Endothelial cell of umbilical vein (primary cell): ENCODE measurements at regions not wholly inside any gene's neighbourhood (a gene's known extent, or its start where the extent isn't known, plus 50 kb on each side); places are given as distances from the start of the nearest gene placed in this dataset.
A peak's percentile ranks its signal among the peaks of the same experiment; 100 is the strongest.

Source experiments
- BruUV-seq: library from RNA; stranded (reverse); fragments of 400-500 nt; replicated peaks from 2 replicates; lab custom pipeline; 2021; lab: Mats Ljungman, UMichigan
- CTCF ChIA-PET: fragments of 300-600, 350-600 bp; sonication (Branson Sonifier 250); formaldehyde crosslinking; loops from one replicate; lab custom pipeline; 2021; ENCODE audit warnings: antibody characterized with exemption, inconsistent platforms; lab: Charles Lee
- POLR2A ChIA-PET: fragments of 300-600, 350-600 bp; sonication (Branson Sonifier 250); formaldehyde crosslinking; loops from one replicate; lab custom pipeline; 2021; ENCODE audit warnings: antibody characterized with exemption, inconsistent platforms; lab: Charles Lee
- DNase-seq: peaks from one replicate; pipeline ENCODE4 v3.0.0-alpha.2; 2011; ENCODE audit warnings: low read depth, low spot score
- FAIRE-seq: peaks from 2 replicates; lab custom pipeline; 2011; peaks lifted over from hg19 to GRCh38; lab: Jason Lieb, UNC
- H2AFZ ChIP-seq: 2 replicates; pipeline ENCODE4 v1.6.0; 2012; ENCODE audit warnings: low read depth, low read length, control low read depth, inconsistent platforms
- H3K27ac ChIP-seq: 2 replicates; pipeline ENCODE4 v1.5.1; 2011; ENCODE audit warnings: low read depth, mild to moderate bottlenecking, control low read depth, low read length, moderate library complexity; ENCODE audit not compliant: insufficient read depth
- H3K27me3 ChIP-seq, 2 experiments: 2 replicates each; pipeline versions ENCODE4 v1.6.0 to v1.6.1; 2011; ENCODE audit warnings: low read length in 2 of 2, mixed read lengths in 1 of 2; ENCODE audit not compliant: control insufficient read depth in 2 of 2, insufficient read depth in 2 of 2
- H3K36me3 ChIP-seq, 2 experiments: 2 replicates in 1 of 2; 3 replicates in 1 of 2; pipeline ENCODE4 v1.5.1; 2011; ENCODE audit warnings: low read length in 2 of 2, mild to moderate bottlenecking in 1 of 2, moderate library complexity in 1 of 2; ENCODE audit not compliant: control insufficient read depth in 2 of 2, insufficient read depth in 2 of 2; ENCODE audit errors: extremely low read depth in 1 of 2
- H3K4me1 ChIP-seq: 3 replicates; pipeline ENCODE4 v1.5.1; 2011; ENCODE audit warnings: mild to moderate bottlenecking, low read length; ENCODE audit not compliant: control insufficient read depth, insufficient read depth; ENCODE audit errors: extremely low read depth
- H3K4me2 ChIP-seq: 2 replicates; pipeline ENCODE4 v1.6.1; 2011; ENCODE audit warnings: low read length, control low read depth, mixed read lengths; ENCODE audit not compliant: insufficient read depth
- H3K4me3 ChIP-seq, 3 experiments: fragments of 200-600 bp in 1 of 3; sonication (generic), shearing (Covaris generic) in 1 of 3; replicated peaks in 1 of 3; 2 replicates each; pipeline ENCODE4 v1.5.1; 2011 to 2016; ENCODE audit warnings: control low read depth in 3 of 3, low read length in 3 of 3, mild to moderate bottlenecking in 2 of 3, inconsistent platforms in 1 of 3, low read depth in 1 of 3, moderate library complexity in 1 of 3; ENCODE audit not compliant: insufficient read depth in 1 of 3
- H3K79me2 ChIP-seq: 2 replicates; pipeline ENCODE4 v1.6.0; 2012; ENCODE audit warnings: low read length, inconsistent platforms; ENCODE audit not compliant: control insufficient read depth, insufficient read depth
- H3K9ac ChIP-seq: replicated peaks from 2 replicates; pipeline ENCODE3; 2011; ENCODE audit warnings: low read length, control low read depth; ENCODE audit not compliant: insufficient read depth; ENCODE audit errors: extremely low read depth
- H3K9me1 ChIP-seq: replicated peaks from 3 replicates; pipeline ENCODE4 v1.6.0; 2011; ENCODE audit warnings: mild to moderate bottlenecking, low read length; ENCODE audit not compliant: control insufficient read depth, insufficient read depth; ENCODE audit errors: extremely low read depth
- H3K9me3 ChIP-seq: replicated peaks from 2 replicates; pipeline ENCODE4 v1.5.1; 2012; ENCODE audit warnings: low read length, inconsistent platforms; ENCODE audit not compliant: control insufficient read depth, insufficient read depth
- H4K20me1 ChIP-seq: replicated peaks from 2 replicates; pipeline ENCODE3; 2011; ENCODE audit warnings: mild to moderate bottlenecking, low read length; ENCODE audit not compliant: control insufficient read depth, insufficient read depth; ENCODE audit errors: extremely low read depth
- EZH2 ChIP-seq: IDR thresholded peaks from 2 replicates; pipeline ENCODE4 v1.6.1; 2012; ENCODE audit warnings: borderline replicate concordance, low read depth, mild to moderate bottlenecking, moderate library complexity, low read length, inconsistent platforms; ENCODE audit not compliant: severe bottlenecking
- FOS ChIP-seq: IDR thresholded peaks from 2 replicates; pipeline ENCODE4 v1.6.1; 2011; ENCODE audit warnings: mild to moderate bottlenecking, low read length, moderate library complexity, borderline replicate concordance; ENCODE audit not compliant: insufficient read depth
- GATA2 ChIP-seq: IDR thresholded peaks from 2 replicates; pipeline ENCODE4 v1.7.0; 2011; ENCODE audit warnings: low read depth, mild to moderate bottlenecking, moderate library complexity, mixed read lengths, low read length; ENCODE audit not compliant: insufficient read length, insufficient read depth
- JUN ChIP-seq: IDR thresholded peaks from 2 replicates; pipeline ENCODE4 v1.6.1; 2011; ENCODE audit warnings: borderline replicate concordance, low read depth; ENCODE audit not compliant: insufficient read length, insufficient read depth
- MYC ChIP-seq: IDR thresholded peaks from one replicate; pipeline ENCODE4 v1.6.1; 2011; ENCODE audit warnings: mild to moderate bottlenecking, low read depth, low read length
- POLR2A ChIP-seq: IDR thresholded peaks from 2 replicates; pipeline ENCODE4 v1.6.1; 2012; ENCODE audit warnings: low read depth, mild to moderate bottlenecking, control low read depth, low read length
- POLR2AphosphoS5 ChIP-seq: IDR thresholded peaks from 2 replicates; pipeline ENCODE4 v1.6.1; 2012; ENCODE audit warnings: low read depth, mild to moderate bottlenecking, control low read depth, low read length, moderate library complexity; ENCODE audit not compliant: insufficient read depth
- dilution Hi-C: fragments of 300-500 bp; cut with MboI; formaldehyde crosslinking; loops from one replicate; pipeline ENCODE4 v1.15.0; 2019; ENCODE audit warnings: low sequenced_read_pairs; ENCODE audit not compliant: extremely low pct_ligation_motif_present
- intact Hi-C: fragments of 100-400 bp; cut with micrococcal nuclease; formaldehyde crosslinking; loops from one replicate; pipeline ENCODE4 v1.10.0; 2022
- TF ChIP-seq, protein P1 (sequence below), 2 donors: IDR thresholded peaks; 1 replicate in 1 of 2; 2 replicates in 1 of 2; pipeline ENCODE4 v1.5.1; 2011; ENCODE audit warnings: low read length in 2 of 2, mild to moderate bottlenecking in 2 of 2, moderate library complexity in 2 of 2, control low read depth in 1 of 2, inconsistent platforms in 1 of 2, low read depth in 1 of 2; ENCODE audit not compliant: insufficient read depth in 1 of 2; ENCODE audit errors: extremely low read depth in 1 of 2
- TF ChIP-seq, protein P2 (sequence below): IDR thresholded peaks from 2 replicates; pipeline ENCODE4 v1.6.1; 2011; ENCODE audit not compliant: insufficient read depth, insufficient read length

DNA sequence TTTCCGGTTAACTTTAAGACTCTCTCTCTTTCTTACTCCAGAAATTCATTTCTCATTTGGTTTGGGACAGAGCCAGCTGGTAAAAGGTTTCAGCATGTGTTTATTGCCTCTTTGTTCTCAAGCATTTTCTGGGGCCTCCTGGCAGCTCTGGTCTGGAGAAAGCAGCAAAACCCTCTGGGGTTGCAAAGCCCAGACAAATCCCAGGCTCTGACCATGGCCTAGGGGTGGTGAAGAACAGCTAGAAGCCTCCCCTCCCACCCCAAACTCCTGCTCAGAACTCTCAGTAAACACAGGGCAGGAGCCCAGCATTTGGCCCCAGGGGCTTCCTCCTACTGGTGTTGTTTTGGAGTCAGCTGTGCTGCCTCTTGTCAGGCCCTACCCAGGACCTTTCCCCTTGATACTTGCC, 124.2 kb upstream of the SERP2 start:
- POLR2A ChIA-PET, result interaction anchor here (0.9 kb wide), 1 partner anchor 187 kb away, joined by 3 read pairs; no protein-coding TSS in a partner anchor
- Histone ChIP-seq H2AFZ (peak overlapping the region; percentile 8), H3K4me1 (no peaks in the 10 kb centered on the region), H3K79me2 (no peaks in the 10 kb centered on the region), H3K9ac (no peak overlapping the region), H3K9me3 (no peaks in the 10 kb centered on the region), H3K27me3 (no peaks in the 10 kb centered on the region), H4K20me1 (no peaks in the 10 kb centered on the region), H3K9me1 (no peaks in the 10 kb centered on the region), H3K27ac (no peak overlapping the region), H3K36me3 (no peaks in the 10 kb centered on the region), H3K4me3 (no peak overlapping the region), H3K4me2 (no peak overlapping the region)
- CTCF ChIA-PET, result interaction anchor here (0.7 to 1.5 kb wide), 2 partner anchors 12 to 17 kb away, joined by 3 to 4 read pairs; no protein-coding TSS in a partner anchor
- dilution Hi-C loops, result no loop called here
- DNase-seq, result peak; percentile 60
- TF ChIP-seq POLR2AphosphoS5, result no peak
- FAIRE-seq, result no peak
- intact Hi-C loops, result no loop called here
- BruUV-seq, result no TSS peak

DNA sequence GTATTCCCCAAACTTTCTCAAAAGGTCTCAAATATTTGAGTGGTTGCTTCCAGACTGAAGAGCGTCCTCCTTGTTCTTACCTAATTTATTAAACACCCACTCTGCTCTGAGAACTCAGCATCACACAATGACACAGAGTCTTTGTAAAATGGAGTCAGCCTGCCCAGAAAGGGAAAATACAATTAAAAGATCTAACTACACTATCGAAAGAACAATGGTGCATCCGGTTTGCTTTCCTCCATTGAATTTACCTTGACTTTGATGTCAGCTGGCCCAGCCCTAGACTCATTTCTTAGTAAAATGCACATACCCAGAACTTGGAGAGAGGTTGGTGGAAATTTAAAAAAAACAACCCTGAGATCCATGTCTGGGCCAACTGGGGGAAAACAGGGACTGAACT, 120.7 kb upstream of the SERP2 start:
- POLR2A ChIA-PET, result no interaction called here
- DNase-seq (no peak), FAIRE-seq (peak; percentile 31)
- no peak overlapping the region for H3K27ac ChIP-seq
- CTCF ChIA-PET, result no interaction called here
- no peak overlapping the region for H3K4me3 ChIP-seq
- no peak overlapping the region for H2AFZ ChIP-seq
- H3K4me1 ChIP-seq, result peaks cover 7% of the 10 kb centered on the region
- no peaks in the 10 kb centered on the region for H3K36me3 ChIP-seq
- no peak overlapping the region for H3K9ac ChIP-seq
- H3K79me2 ChIP-seq, result no peaks in the 10 kb centered on the region
- intact Hi-C loops (no loop called here), dilution Hi-C loops (no loop called here)
- H4K20me1 ChIP-seq, result no peaks in the 10 kb centered on the region
- H3K27me3 ChIP-seq, result no peaks in the 10 kb centered on the region
- no peaks in the 10 kb centered on the region for H3K9me3 ChIP-seq
- H3K9me1 ChIP-seq, result no peaks in the 10 kb centered on the region
- no peak overlapping the region for H3K4me2 ChIP-seq
- TF ChIP-seq EZH2, result no peak
- no peak for TF ChIP-seq JUN
- no peak for TF ChIP-seq MYC
- no peak for TF ChIP-seq FOS
- TF ChIP-seq GATA2, result no peak
- TF ChIP-seq POLR2A, result no peak
- TF ChIP-seq, protein P1, sequence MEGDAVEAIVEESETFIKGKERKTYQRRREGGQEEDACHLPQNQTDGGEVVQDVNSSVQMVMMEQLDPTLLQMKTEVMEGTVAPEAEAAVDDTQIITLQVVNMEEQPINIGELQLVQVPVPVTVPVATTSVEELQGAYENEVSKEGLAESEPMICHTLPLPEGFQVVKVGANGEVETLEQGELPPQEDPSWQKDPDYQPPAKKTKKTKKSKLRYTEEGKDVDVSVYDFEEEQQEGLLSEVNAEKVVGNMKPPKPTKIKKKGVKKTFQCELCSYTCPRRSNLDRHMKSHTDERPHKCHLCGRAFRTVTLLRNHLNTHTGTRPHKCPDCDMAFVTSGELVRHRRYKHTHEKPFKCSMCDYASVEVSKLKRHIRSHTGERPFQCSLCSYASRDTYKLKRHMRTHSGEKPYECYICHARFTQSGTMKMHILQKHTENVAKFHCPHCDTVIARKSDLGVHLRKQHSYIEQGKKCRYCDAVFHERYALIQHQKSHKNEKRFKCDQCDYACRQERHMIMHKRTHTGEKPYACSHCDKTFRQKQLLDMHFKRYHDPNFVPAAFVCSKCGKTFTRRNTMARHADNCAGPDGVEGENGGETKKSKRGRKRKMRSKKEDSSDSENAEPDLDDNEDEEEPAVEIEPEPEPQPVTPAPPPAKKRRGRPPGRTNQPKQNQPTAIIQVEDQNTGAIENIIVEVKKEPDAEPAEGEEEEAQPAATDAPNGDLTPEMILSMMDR (IDR thresholded peaks at IDR 0.05; ENCODE audit: extremely low read depth in 1 of 2, insufficient read depth in 1 of 2, low read depth in 1 of 2, low read length in 2 of 2), result no peak
- TF ChIP-seq, protein P2, sequence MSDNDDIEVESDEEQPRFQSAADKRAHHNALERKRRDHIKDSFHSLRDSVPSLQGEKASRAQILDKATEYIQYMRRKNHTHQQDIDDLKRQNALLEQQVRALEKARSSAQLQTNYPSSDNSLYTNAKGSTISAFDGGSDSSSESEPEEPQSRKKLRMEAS, result no peak
- TF ChIP-seq POLR2AphosphoS5, result no peak
- BruUV-seq, result no TSS peak
